GM23248 (cell line): ENCODE measurements at regions not wholly inside any gene's neighbourhood (a gene's known extent, or its start where the extent isn't known, plus 50 kb on each side); places are given as distances from the start of the nearest gene placed in this dataset.

Experiments
- DNase-seq: peaks from one replicate; pipeline ENCODE4 v3.0.0-alpha.2; 2015
- H2AFZ ChIP-seq: fragments of 200-600 bp; sonication (generic); 2 replicates; pipeline ENCODE4 v1.6.1; 2016; ENCODE audit warnings: antibody characterized with exemption
- H3F3A ChIP-seq: fragments of 200-600 bp; sonication (generic); 2 replicates; pipeline ENCODE4 v1.6.1; 2016; ENCODE audit warnings: mild to moderate bottlenecking, antibody characterized with exemption, mixed run types; ENCODE audit not compliant: insufficient read depth
- H3K27ac ChIP-seq: fragments of 200-600 bp; sonication (generic); 2 replicates; pipeline ENCODE4 v1.5.1; 2016; ENCODE audit warnings: mild to moderate bottlenecking
- H3K27me3 ChIP-seq: fragments of 200-600 bp; sonication (generic); replicated peaks from 2 replicates; pipeline ENCODE4 v1.6.1; 2016; ENCODE audit warnings: mild to moderate bottlenecking; ENCODE audit not compliant: insufficient read depth
- H3K36me3 ChIP-seq: fragments of 200-600 bp; sonication (generic); 2 replicates; pipeline ENCODE4 v1.6.1; 2016; ENCODE audit warnings: low read depth, mild to moderate bottlenecking
- H3K4me1 ChIP-seq: fragments of 200-600 bp; sonication (generic); 2 replicates; pipeline ENCODE4 v1.6.1; 2016; ENCODE audit warnings: mild to moderate bottlenecking; ENCODE audit not compliant: insufficient read depth
- H3K4me2 ChIP-seq: fragments of 200-600 bp; sonication (generic); one replicate; pipeline ENCODE4 v1.6.1; 2016; ENCODE audit warnings: mild to moderate bottlenecking; ENCODE audit not compliant: unreplicated experiment
- H3K4me3 ChIP-seq: fragments of 200-600 bp; sonication (generic); 2 replicates; pipeline ENCODE4 v1.5.1; 2016; ENCODE audit warnings: mild to moderate bottlenecking
- H3K79me2 ChIP-seq: fragments of 200-600 bp; sonication (generic); 2 replicates; pipeline ENCODE4 v1.6.1; 2016; ENCODE audit warnings: mild to moderate bottlenecking; ENCODE audit not compliant: insufficient read depth
- H3K9ac ChIP-seq: fragments of 200-600 bp; sonication (generic); 2 replicates; pipeline ENCODE4 v1.6.1; 2016; ENCODE audit warnings: mild to moderate bottlenecking
- H3K9me2 ChIP-seq: fragments of 200-600 bp; sonication (generic); 2 replicates; pipeline ENCODE4 v1.6.1; 2016; ENCODE audit warnings: mixed run types, mild to moderate bottlenecking, moderate library complexity; ENCODE audit not compliant: insufficient read depth
- H3K9me3 ChIP-seq: fragments of 200-600 bp; sonication (generic); one replicate; pipeline ENCODE4 v1.6.1; 2017; ENCODE audit warnings: low read depth
- H4K20me1 ChIP-seq: fragments of 200-600 bp; sonication (generic); 2 replicates; pipeline ENCODE4 v1.6.0; 2016; ENCODE audit not compliant: insufficient read depth
- EZH2 ChIP-seq: fragments of 200-600 bp; sonication (generic); IDR thresholded peaks from 2 replicates; pipeline ENCODE4 v1.6.1; 2018; ENCODE audit warnings: antibody characterized with exemption, mild to moderate bottlenecking; ENCODE audit not compliant: insufficient read depth, poor library complexity, severe bottlenecking
- EZH2phosphoT487 ChIP-seq: fragments of 200-600 bp; sonication (generic); IDR thresholded peaks from 2 replicates; pipeline ENCODE4 v1.6.1; 2018; ENCODE audit warnings: antibody characterized with exemption, moderate library complexity, mild to moderate bottlenecking, low read depth; ENCODE audit not compliant: insufficient read depth
- WGBS, 2 experiments: methylation state at CpG; one replicate each; pipeline ENCODE4 v1.1.6; 2015 to 2017; ENCODE audit warnings: low lambda C conversion rate in 2 of 2, low coverage in 1 of 2; ENCODE audit errors: missing lambda C conversion rate in 2 of 2; 5-methylcytosine and 5-hydroxymethylcytosine counted together
- in situ Hi-C: fragments of 300-500 bp; cut with MboI; formaldehyde crosslinking; loops from 2 replicates; pipeline ENCODE4 v1.15.0; 2020

DNA sequence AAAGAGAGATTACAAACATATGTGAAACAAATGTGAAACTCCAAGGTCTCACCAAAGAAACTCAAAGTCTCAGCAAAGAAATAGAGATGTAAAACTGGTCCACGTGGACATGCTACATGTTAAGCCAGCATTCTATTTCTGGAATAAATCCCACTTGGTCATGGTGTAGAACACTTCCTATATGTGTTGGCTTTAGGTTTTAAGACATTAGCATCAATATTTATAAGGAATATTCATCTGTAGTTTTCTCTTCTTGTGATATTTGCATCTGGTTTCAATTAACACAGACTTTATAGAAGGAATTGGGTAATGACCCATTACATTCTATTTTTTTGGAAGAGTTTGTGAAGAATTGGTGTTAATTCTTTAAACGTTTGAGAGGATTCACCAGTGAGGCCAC is 133.1 kb downstream of the COPS8 start:
- H3K9me3 ChIP-seq = no peaks in the 10 kb centered on the region
- no peak overlapping the region for H3K4me3 ChIP-seq
- H3F3A ChIP-seq = peaks cover 46% of the 10 kb centered on the region
- in situ Hi-C loops = no loop called here
- no peaks in the 10 kb centered on the region for H4K20me1 ChIP-seq
- peak overlapping the region; percentile 79 for H3K27ac ChIP-seq
- H3K36me3 ChIP-seq = no peaks in the 10 kb centered on the region
- peak overlapping the region; percentile 50 for H3K4me2 ChIP-seq
- no peaks in the 10 kb centered on the region for H3K79me2 ChIP-seq
- H3K9ac ChIP-seq = peak overlapping the region; percentile 46
- TF ChIP-seq EZH2 (no peak), EZH2phosphoT487 (no peak)
- peak; percentile 75 for DNase-seq
- no peaks in the 10 kb centered on the region for H3K9me2 ChIP-seq
- H2AFZ ChIP-seq = peak overlapping the region; percentile 6; the same call in 1 of the 2 replicates
- WGBS, 2 experiments = 4 to 10% methylated on average over 2 of the region's 2 CpGs
- H3K4me1 ChIP-seq = peaks cover 60% of the 10 kb centered on the region
- no peaks in the 10 kb centered on the region for H3K27me3 ChIP-seq

DNA sequence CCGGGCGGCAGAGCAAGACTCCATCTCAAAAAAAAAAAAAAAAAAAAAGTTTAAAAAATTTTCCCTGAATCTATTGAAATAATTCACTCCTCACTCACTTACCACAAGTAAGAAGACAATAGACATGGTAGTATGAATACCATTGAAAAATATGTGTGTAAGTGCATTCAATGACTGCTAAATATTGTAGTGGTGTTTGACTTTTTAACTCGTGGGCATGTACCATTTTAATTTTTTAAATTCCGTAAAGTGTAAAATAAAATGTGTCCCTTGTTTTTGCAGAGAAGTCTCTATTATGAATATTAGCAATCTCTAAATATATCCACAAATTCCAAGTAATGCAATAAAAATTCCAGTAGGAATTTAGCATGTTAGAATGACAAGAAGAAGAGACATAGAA is 134.1 kb downstream of the COPS8 start:
- no peaks in the 10 kb centered on the region for H3K9me3 ChIP-seq
- peaks cover 55% of the 10 kb centered on the region for H3F3A ChIP-seq
- no peaks in the 10 kb centered on the region for H3K36me3 ChIP-seq
- peak; percentile 34 for DNase-seq
- peaks cover 58% of the 10 kb centered on the region for H3K4me1 ChIP-seq
- no peaks in the 10 kb centered on the region for H3K79me2 ChIP-seq
- no peaks in the 10 kb centered on the region for H3K27me3 ChIP-seq
- TF ChIP-seq EZH2phosphoT487 (no peak), EZH2 (no peak)
- 64 to 77% methylated on average over 3 to 4 of the region's 4 CpGs for WGBS, 2 experiments
- H2AFZ ChIP-seq = no peak overlapping the region
- peak overlapping the region; percentile 79 for H3K27ac ChIP-seq
- peak overlapping the region; percentile 14; the same call in 1 of the 2 replicates for H3K9ac ChIP-seq
- H4K20me1 ChIP-seq = no peaks in the 10 kb centered on the region
- no peaks in the 10 kb centered on the region for H3K9me2 ChIP-seq
- H3K4me3 ChIP-seq = no peak overlapping the region
- no peak overlapping the region for H3K4me2 ChIP-seq
- in situ Hi-C loops = no loop called here

DNA sequence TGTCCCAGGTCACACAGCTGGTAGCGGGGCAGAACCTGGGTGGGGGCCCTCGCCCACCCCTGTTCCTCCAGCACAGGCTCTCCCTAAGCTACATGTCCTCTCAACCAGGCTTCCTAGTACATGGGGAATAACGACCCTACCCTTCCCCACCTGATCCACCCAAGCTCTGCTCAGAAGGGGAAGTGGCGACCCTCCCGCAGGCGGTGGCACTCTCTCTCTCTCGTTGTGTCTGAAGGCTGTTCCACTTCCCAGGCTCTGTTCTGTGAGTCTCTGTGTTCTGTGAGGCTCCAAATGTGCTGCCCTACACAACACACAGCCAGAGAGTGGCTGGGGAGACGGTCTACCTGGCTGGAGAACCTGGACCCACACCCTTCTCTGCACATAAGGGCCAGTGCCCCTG is 135.8 kb downstream of the COPS8 start:
- Histone ChIP-seq H3K36me3 (no peaks in the 10 kb centered on the region), H3K27me3 (no peaks in the 10 kb centered on the region), H3K4me2 (peak overlapping the region; percentile 79), H3K4me1 (peaks cover 58% of the 10 kb centered on the region), H3K9me3 (no peaks in the 10 kb centered on the region), H2AFZ (no peak overlapping the region), H4K20me1 (no peaks in the 10 kb centered on the region), H3K27ac (peak overlapping the region; percentile 87), H3F3A (peaks cover 55% of the 10 kb centered on the region), H3K79me2 (no peaks in the 10 kb centered on the region), H3K9ac (peak overlapping the region; percentile 73), H3K9me2 (no peaks in the 10 kb centered on the region), H3K4me3 (no peak overlapping the region)
- no peak for DNase-seq
- in situ Hi-C loops = no loop called here
- 88 to 89% methylated on average over 8 of the region's 8 CpGs for WGBS, 2 experiments
- no peak for TF ChIP-seq EZH2phosphoT487
- TF ChIP-seq EZH2 = no peak

- no peaks in the 10 kb centered on the region for H3K27me3 ChIP-seq
- H2AFZ ChIP-seq = no peak overlapping the region
- peak overlapping the region; percentile 41 for H3K4me3 ChIP-seq
- in situ Hi-C loops = no loop called here
- peaks cover 63% of the 10 kb centered on the region for H3K4me1 ChIP-seq
- H4K20me1 ChIP-seq = no peaks in the 10 kb centered on the region
- peak; percentile 89 for DNase-seq
- H3K36me3 ChIP-seq = no peaks in the 10 kb centered on the region
- H3K27ac ChIP-seq = peak overlapping the region; percentile 87
- H3K79me2 ChIP-seq = no peaks in the 10 kb centered on the region
- TF ChIP-seq EZH2 (no peak), EZH2phosphoT487 (no peak)
- peak overlapping the region; percentile 74 for H3K9ac ChIP-seq
- H3K4me2 ChIP-seq = peak overlapping the region; percentile 79
- 2 to 3% methylated on average over 9 of the region's 9 CpGs for WGBS, 2 experiments
- no peaks in the 10 kb centered on the region for H3K9me2 ChIP-seq
- H3F3A ChIP-seq = peaks cover 59% of the 10 kb centered on the region
- H3K9me3 ChIP-seq = no peaks in the 10 kb centered on the region
Observed at GRCh38 chr2:237222178-237222577, 136.5 kb downstream of the COPS8 start.

GRCh38 chr2:237222601-237223041 is 136.9 kb downstream of the COPS8 start:
- H3K9me2 ChIP-seq = no peaks in the 10 kb centered on the region
- peak; percentile 50 for DNase-seq
- TF ChIP-seq EZH2 (no peak), EZH2phosphoT487 (no peak)
- H4K20me1 ChIP-seq = no peaks in the 10 kb centered on the region
- peaks cover 63% of the 10 kb centered on the region for H3F3A ChIP-seq
- H3K4me3 ChIP-seq = peak overlapping the region; percentile 41
- in situ Hi-C loops = no loop called here
- H3K79me2 ChIP-seq = no peaks in the 10 kb centered on the region
- H3K4me1 ChIP-seq = peaks cover 67% of the 10 kb centered on the region
- H3K27ac ChIP-seq = peak overlapping the region; percentile 87
- H3K9ac ChIP-seq = peak overlapping the region; percentile 74
- peak overlapping the region; percentile 79 for H3K4me2 ChIP-seq
- H3K9me3 ChIP-seq = no peaks in the 10 kb centered on the region
- no peaks in the 10 kb centered on the region for H3K36me3 ChIP-seq
- H2AFZ ChIP-seq = no peak overlapping the region
- 1 to 4% methylated on average over 4 of the region's 4 CpGs for WGBS, 2 experiments
- H3K27me3 ChIP-seq = no peaks in the 10 kb centered on the region
